ENCODE measurements at regions not wholly inside any gene's neighbourhood (a gene's known extent, or its start where the extent isn't known, plus 50 kb on each side); places are given as distances from the start of the nearest gene placed in this dataset.

DNA sequence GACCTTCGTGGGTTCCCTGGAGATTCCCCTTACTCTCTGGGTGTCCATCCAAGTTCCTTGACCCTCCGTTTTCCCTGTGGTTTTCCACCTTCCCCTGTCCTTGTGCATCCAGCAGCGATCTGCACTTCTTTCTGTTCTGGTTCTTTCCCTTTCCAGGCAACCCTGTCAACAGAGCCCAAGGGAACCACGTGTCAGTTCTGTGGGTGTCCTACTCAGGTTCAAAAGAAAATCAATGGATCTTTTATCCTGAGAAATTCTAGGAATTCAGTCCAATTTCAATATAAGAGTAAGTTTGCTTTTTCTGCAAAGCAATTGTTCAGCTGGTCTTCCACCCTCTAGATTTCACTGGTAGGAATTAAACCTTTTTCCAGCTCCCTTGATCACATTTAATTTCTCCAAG, 1394.8 kb upstream of the SLC10A2 start:
- TF ChIP-seq YY1 (IDR thresholded peaks at IDR 0.05; ENCODE audit: insufficient read depth, insufficient read length): no peak
- no peak for TF ChIP-seq SUZ12 (IDR thresholded peaks at IDR 0.05; ENCODE audit: extremely low read depth, insufficient read depth, insufficient read length)
- no peak for TF ChIP-seq ZNF274 (IDR thresholded peaks at IDR 0.05; ENCODE audit: low read depth, low read length)
- peak; percentile 25 for DNase-seq (ENCODE audit: low read depth, low spot score)
- H3K9me3 ChIP-seq (ENCODE audit: insufficient read depth, low read length): peaks cover 5% of the 10 kb centered on the region; the same call in 1 of the 2 replicates

DNA sequence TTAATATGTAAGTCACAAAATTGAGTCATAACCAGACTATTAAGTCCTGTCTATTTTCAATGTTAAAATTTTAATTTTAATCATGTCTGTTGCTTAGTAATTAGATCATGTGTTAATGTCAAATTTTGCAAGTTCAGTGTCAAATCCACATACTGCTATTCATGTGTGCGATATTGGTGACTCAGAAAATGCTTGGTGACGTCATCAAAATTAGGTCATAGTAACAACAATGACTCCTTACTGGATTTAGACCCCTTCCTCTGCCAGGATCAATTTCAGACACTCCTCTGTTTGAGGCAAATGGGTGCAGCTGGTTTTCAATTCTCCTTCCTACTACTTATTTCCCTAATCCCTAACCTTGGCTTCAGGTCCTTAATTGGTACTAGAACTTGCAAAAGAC, 1394.3 kb upstream of the SLC10A2 start:
- Histone ChIP-seq H3K4me3 (ENCODE audit: insufficient read length, low read depth) (no peak overlapping the region), H3K36me3 (ENCODE audit: insufficient read depth, insufficient read length, low read length) (no peaks in the 10 kb centered on the region), H3K9ac (ENCODE audit: insufficient read length, low read depth) (no peak overlapping the region), H3K9me3 (ENCODE audit: insufficient read depth, low read length) (peaks cover 5% of the 10 kb centered on the region; the same call in 1 of the 2 replicates), H3K27me3 (ENCODE audit: insufficient read depth, insufficient read length) (no peaks in the 10 kb centered on the region), H3K4me1 (ENCODE audit: insufficient read depth, insufficient read length) (peaks cover 1% of the 10 kb centered on the region)
- DNase-seq (ENCODE audit: low read depth, low spot score): no peak
- TF ChIP-seq SUZ12 (IDR thresholded peaks at IDR 0.05; ENCODE audit: extremely low read depth, insufficient read depth, insufficient read length) (no peak), ZNF274 (IDR thresholded peaks at IDR 0.05; ENCODE audit: low read depth, low read length) (no peak)

More for the DNA sequence above, 1394.8 kb upstream of the SLC10A2 start:
- no peak overlapping the region for H3K9ac ChIP-seq (ENCODE audit: insufficient read length, low read depth)
- no peaks in the 10 kb centered on the region for H3K27me3 ChIP-seq (ENCODE audit: insufficient read depth, insufficient read length)
- no peak overlapping the region for H3K4me3 ChIP-seq (ENCODE audit: insufficient read length, low read depth)
- peaks cover 1% of the 10 kb centered on the region for H3K4me1 ChIP-seq (ENCODE audit: insufficient read depth, insufficient read length)
- no peaks in the 10 kb centered on the region for H3K36me3 ChIP-seq (ENCODE audit: insufficient read depth, insufficient read length, low read length)

- Histone ChIP-seq H3K27me3 (ENCODE audit: insufficient read depth, insufficient read length) (no peaks in the 10 kb centered on the region), H3K4me3 (ENCODE audit: insufficient read length, low read depth) (no peak overlapping the region), H3K4me1 (ENCODE audit: insufficient read depth, insufficient read length) (no peaks in the 10 kb centered on the region), H3K9me3 (ENCODE audit: insufficient read depth, low read length) (peaks cover 6% of the 10 kb centered on the region; the same call in 1 of the 2 replicates), H3K36me3 (ENCODE audit: insufficient read depth, insufficient read length, low read length) (no peaks in the 10 kb centered on the region), H3K9ac (ENCODE audit: insufficient read length, low read depth) (no peak overlapping the region)
- no peak for TF ChIP-seq SUZ12 (IDR thresholded peaks at IDR 0.05; ENCODE audit: extremely low read depth, insufficient read depth, insufficient read length)
- no peak for TF ChIP-seq YY1 (IDR thresholded peaks at IDR 0.05; ENCODE audit: insufficient read depth, insufficient read length)
- TF ChIP-seq ZNF274 (IDR thresholded peaks at IDR 0.05; ENCODE audit: low read depth, low read length): no peak
- no peak for DNase-seq (ENCODE audit: low read depth, low spot score)
Measured at GRCh38 chr13:104450006-104450405, 1383.8 kb upstream of the SLC10A2 start.

DNA sequence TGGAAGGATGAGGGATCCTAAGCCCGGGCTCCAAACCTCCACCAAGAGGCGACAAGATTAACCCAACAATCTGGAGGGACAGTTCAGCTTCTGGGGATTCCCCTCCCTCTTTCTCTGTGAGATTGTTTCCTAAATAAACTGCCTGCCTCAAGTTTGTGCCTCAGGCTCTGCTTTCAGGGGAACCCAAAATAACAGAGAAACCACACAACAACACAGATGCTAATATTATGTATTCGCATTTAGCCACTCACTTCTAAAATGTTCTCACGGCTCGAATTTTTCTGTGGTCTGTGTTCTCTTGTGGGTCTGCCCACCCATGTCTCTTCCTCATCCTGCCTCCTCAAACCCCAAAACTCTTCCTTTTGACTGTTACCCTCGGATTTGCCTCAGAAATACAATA, 1381.1 kb upstream of the SLC10A2 start:
- no peaks in the 10 kb centered on the region for H3K27me3 ChIP-seq (ENCODE audit: insufficient read depth, insufficient read length)
- no peaks in the 10 kb centered on the region for H3K4me1 ChIP-seq (ENCODE audit: insufficient read depth, insufficient read length)
- H3K9ac ChIP-seq (ENCODE audit: insufficient read length, low read depth): no peak overlapping the region
- H3K4me3 ChIP-seq (ENCODE audit: insufficient read length, low read depth): no peak overlapping the region
- no peak for TF ChIP-seq SUZ12 (IDR thresholded peaks at IDR 0.05; ENCODE audit: extremely low read depth, insufficient read depth, insufficient read length)
- no peak for TF ChIP-seq YY1 (IDR thresholded peaks at IDR 0.05; ENCODE audit: insufficient read depth, insufficient read length)
- no peak for TF ChIP-seq ZNF274 (IDR thresholded peaks at IDR 0.05; ENCODE audit: low read depth, low read length)
- no peaks in the 10 kb centered on the region for H3K36me3 ChIP-seq (ENCODE audit: insufficient read depth, insufficient read length, low read length)
- no peak for DNase-seq (ENCODE audit: low read depth, low spot score)
- H3K9me3 ChIP-seq (ENCODE audit: insufficient read depth, low read length): peaks cover 6% of the 10 kb centered on the region; the same call in 1 of the 2 replicates

DNA sequence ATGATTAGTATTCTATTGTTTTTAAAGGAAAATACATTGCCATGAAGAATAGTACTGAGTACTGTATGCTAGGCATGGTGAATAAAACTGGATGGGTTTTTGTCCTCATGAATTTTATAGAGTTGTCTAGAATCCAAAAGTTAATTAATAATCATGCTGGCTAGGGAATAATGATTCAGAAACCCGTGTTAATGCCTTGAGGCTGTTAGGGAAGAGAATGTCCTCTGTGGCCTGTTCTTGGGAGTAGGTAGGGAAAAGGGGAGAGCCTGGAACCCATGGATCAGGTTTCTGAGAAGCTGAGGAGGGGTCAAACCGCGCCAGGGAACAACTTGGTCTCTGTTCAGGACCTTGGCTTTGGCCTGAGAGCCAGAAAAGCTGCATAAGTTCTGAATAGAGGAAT, 1376.3 kb upstream of the SLC10A2 start:
- no peaks in the 10 kb centered on the region for H3K27me3 ChIP-seq (ENCODE audit: insufficient read depth, insufficient read length)
- no peak overlapping the region for H3K4me3 ChIP-seq (ENCODE audit: insufficient read length, low read depth)
- no peak overlapping the region for H3K9ac ChIP-seq (ENCODE audit: insufficient read length, low read depth)
- DNase-seq (ENCODE audit: low read depth, low spot score): no peak
- H3K4me1 ChIP-seq (ENCODE audit: insufficient read depth, insufficient read length): no peaks in the 10 kb centered on the region
- H3K9me3 ChIP-seq (ENCODE audit: insufficient read depth, low read length): peaks cover 6% of the 10 kb centered on the region; the same call in 1 of the 2 replicates
- H3K36me3 ChIP-seq (ENCODE audit: insufficient read depth, insufficient read length, low read length): no peaks in the 10 kb centered on the region
- TF ChIP-seq ZNF274 (IDR thresholded peaks at IDR 0.05; ENCODE audit: low read depth, low read length) (no peak), SUZ12 (IDR thresholded peaks at IDR 0.05; ENCODE audit: extremely low read depth, insufficient read depth, insufficient read length) (no peak), YY1 (IDR thresholded peaks at IDR 0.05; ENCODE audit: insufficient read depth, insufficient read length) (no peak)

- H3K9ac ChIP-seq (ENCODE audit: insufficient read length, low read depth): no peak overlapping the region
- H3K36me3 ChIP-seq (ENCODE audit: insufficient read depth, insufficient read length, low read length): no peaks in the 10 kb centered on the region
- no peaks in the 10 kb centered on the region for H3K9me3 ChIP-seq (ENCODE audit: insufficient read depth, low read length)
- no peak overlapping the region for H3K4me3 ChIP-seq (ENCODE audit: insufficient read length, low read depth)
- TF ChIP-seq SUZ12 (IDR thresholded peaks at IDR 0.05; ENCODE audit: extremely low read depth, insufficient read depth, insufficient read length) (no peak), ZNF274 (IDR thresholded peaks at IDR 0.05; ENCODE audit: low read depth, low read length) (no peak), YY1 (IDR thresholded peaks at IDR 0.05; ENCODE audit: insufficient read depth, insufficient read length) (no peak)
- H3K27me3 ChIP-seq (ENCODE audit: insufficient read depth, insufficient read length): no peaks in the 10 kb centered on the region
- H3K4me1 ChIP-seq (ENCODE audit: insufficient read depth, insufficient read length): no peaks in the 10 kb centered on the region
- no peak for DNase-seq (ENCODE audit: low read depth, low spot score)
Measured at GRCh38 chr13:104436555-104436954, 1370.3 kb upstream of the SLC10A2 start.

DNA sequence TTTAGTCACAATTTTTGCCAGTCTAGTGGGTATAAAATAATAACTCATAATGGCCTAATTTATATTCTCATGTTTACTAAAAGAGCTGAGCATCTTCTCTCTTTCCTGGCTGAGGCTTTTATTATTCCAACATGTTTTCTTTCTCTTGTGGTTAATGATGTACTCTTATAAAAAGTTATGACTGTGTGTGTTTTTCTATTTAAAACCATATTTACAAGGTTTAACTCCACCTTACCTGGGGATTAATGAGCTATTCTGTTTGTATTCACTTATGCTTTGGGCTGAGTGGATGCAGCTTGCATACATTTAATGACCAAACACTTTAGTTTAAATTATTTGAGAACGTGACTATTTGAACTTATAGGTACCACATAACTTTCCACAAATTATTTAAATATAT, 1365.7 kb upstream of the SLC10A2 start:
- no peaks in the 10 kb centered on the region for H3K4me1 ChIP-seq (ENCODE audit: insufficient read depth, insufficient read length)
- H3K9ac ChIP-seq (ENCODE audit: insufficient read length, low read depth): no peak overlapping the region
- no peaks in the 10 kb centered on the region for H3K27me3 ChIP-seq (ENCODE audit: insufficient read depth, insufficient read length)
- DNase-seq (ENCODE audit: low read depth, low spot score): no peak
- H3K4me3 ChIP-seq (ENCODE audit: insufficient read length, low read depth): no peak overlapping the region
- H3K9me3 ChIP-seq (ENCODE audit: insufficient read depth, low read length): no peaks in the 10 kb centered on the region
- no peak for TF ChIP-seq YY1 (IDR thresholded peaks at IDR 0.05; ENCODE audit: insufficient read depth, insufficient read length)
- no peak for TF ChIP-seq ZNF274 (IDR thresholded peaks at IDR 0.05; ENCODE audit: low read depth, low read length)
- TF ChIP-seq SUZ12 (IDR thresholded peaks at IDR 0.05; ENCODE audit: extremely low read depth, insufficient read depth, insufficient read length): no peak
- H3K36me3 ChIP-seq (ENCODE audit: insufficient read depth, insufficient read length, low read length): no peaks in the 10 kb centered on the region
